GM12864 (cell line): ENCODE measurements at regions not wholly inside any gene's neighbourhood (a gene's known extent, or its start where the extent isn't known, plus 50 kb on each side); places are given as distances from the start of the nearest gene placed in this dataset.
"Not testable (repeated sequence)": the region's sequence is repeated elsewhere in the genome, so short reads cannot be mapped to it uniquely, and the experiment has no call there.

Source experiments
- DNase-seq: peaks from one replicate; pipeline ENCODE4 v3.0.0-alpha.2; 2011; ENCODE audit warnings: low read depth
- H3K4me3 ChIP-seq: 2 replicates; pipeline ENCODE4 v1.5.1; 2011; ENCODE audit warnings: mild to moderate bottlenecking, low read depth, low read length, control low read depth
- CTCF ChIP-seq: IDR thresholded peaks from 2 replicates; pipeline ENCODE4 v1.5.1; 2011; ENCODE audit warnings: low read depth, mild to moderate bottlenecking, moderate library complexity, low read length, control low read depth, inconsistent platforms; ENCODE audit errors: missing control alignments

- DNase-seq = no peak
- no peak for TF ChIP-seq CTCF
- H3K4me3 ChIP-seq = no peak overlapping the region
Measured at GRCh38 chr5:131107128-131107527, 57.9 kb downstream of the HINT1 start.

GRCh38 chr5:131104169-131104808 lies 60.8 kb downstream of the HINT1 start:
- TF ChIP-seq CTCF = no peak
- no peak overlapping the region for H3K4me3 ChIP-seq
- no peak for DNase-seq

GRCh38 chr5:131096774-131097710 lies 68.0 kb downstream of the HINT1 start:
- H3K4me3 ChIP-seq = no peak overlapping the region
- DNase-seq = no peak
- no peak for TF ChIP-seq CTCF

GRCh38 chr5:131095561-131095960 lies 69.5 kb downstream of the HINT1 start:
- not testable (repeated sequence) for H3K4me3 ChIP-seq, DNase-seq

GRCh38 chr5:131084436-131084835 lies 80.6 kb downstream of the HINT1 start:
- no peak for TF ChIP-seq CTCF
- no peak overlapping the region for H3K4me3 ChIP-seq

GRCh38 chr5:131081913-131082488 lies 83.1 kb downstream of the HINT1 start:
- no peak overlapping the region for H3K4me3 ChIP-seq
- no peak for TF ChIP-seq CTCF
- DNase-seq = no peak

More at GRCh38 chr5:131084436-131084835, 80.6 kb downstream of the HINT1 start:
- DNase-seq = no peak

GRCh38 chr5:131081374-131081773 lies 83.7 kb downstream of the HINT1 start:
- H3K4me3 ChIP-seq = no peak overlapping the region
- no peak for DNase-seq
- no peak for TF ChIP-seq CTCF
